H9 (cell line): ENCODE measurements at regions not wholly inside any gene's neighbourhood (a gene's known extent, or its start where the extent isn't known, plus 50 kb on each side); places are given as distances from the start of the nearest gene placed in this dataset.
"Not testable (repeated sequence)": the region's sequence is repeated elsewhere in the genome, so short reads cannot be mapped to it uniquely, and the experiment has no call there.

ENCODE experiments used
- DNase-seq: peaks from one replicate; pipeline ENCODE4 v3.0.0-alpha.2; 2017
- H2AFZ ChIP-seq: one replicate; pipeline ENCODE4 v1.6.1; 2013; ENCODE audit warnings: mild to moderate bottlenecking, low read length, control low read depth, moderate library complexity
- H2AK5ac ChIP-seq: 2 replicates; pipeline ENCODE4 v1.6.1; 2013; ENCODE audit warnings: low read length, control low read depth, mixed read lengths; ENCODE audit not compliant: insufficient read length
- H2BK120ac ChIP-seq: one replicate; pipeline ENCODE4 v1.6.1; 2013; ENCODE audit warnings: low read depth, mild to moderate bottlenecking, low read length, control low read depth, inconsistent platforms; ENCODE audit not compliant: poor library complexity, severe bottlenecking
- H2BK12ac ChIP-seq: 2 replicates; pipeline ENCODE4 v1.6.1; 2013; ENCODE audit warnings: low read length, control low read depth, mixed read lengths, low read depth; ENCODE audit not compliant: insufficient read length
- H2BK15ac ChIP-seq: 2 replicates; pipeline ENCODE4 v1.6.1; 2013; ENCODE audit warnings: low read depth, low read length, control low read depth
- H2BK20ac ChIP-seq: one replicate; pipeline ENCODE4 v1.6.1; 2013; ENCODE audit warnings: low read depth, mild to moderate bottlenecking, low read length, control low read depth, inconsistent platforms; ENCODE audit not compliant: poor library complexity, severe bottlenecking
- H2BK5ac ChIP-seq: 2 replicates; pipeline ENCODE4 v1.6.1; 2013; ENCODE audit warnings: low read length, control low read depth, mixed read lengths; ENCODE audit not compliant: insufficient read length
- H3K14ac ChIP-seq: 2 replicates; pipeline ENCODE4 v1.6.1; 2013; ENCODE audit warnings: low read length, control low read depth; ENCODE audit not compliant: insufficient read depth
- H3K18ac ChIP-seq: 2 replicates; pipeline ENCODE4 v1.6.1; 2013; ENCODE audit warnings: low read depth, mild to moderate bottlenecking, mixed read lengths, low read length, control low read depth; ENCODE audit not compliant: insufficient read length
- H3K23ac ChIP-seq: 2 replicates; pipeline ENCODE4 v1.6.1; 2013; ENCODE audit warnings: low read length, control low read depth, mixed read lengths, low read depth; ENCODE audit not compliant: insufficient read length
- H3K23me2 ChIP-seq: 2 replicates; pipeline ENCODE4 v1.6.1; 2013; ENCODE audit warnings: low read depth, mild to moderate bottlenecking, mixed read lengths, low read length, control low read depth; ENCODE audit not compliant: insufficient read length, poor library complexity, severe bottlenecking
- H3K27ac ChIP-seq: 2 replicates; pipeline ENCODE4 v1.5.1; 2013; ENCODE audit warnings: low read length, control low read depth, mixed read lengths, low read depth; ENCODE audit not compliant: insufficient read length
- H3K27me3 ChIP-seq: 2 replicates; pipeline ENCODE4 v1.6.1; 2013; ENCODE audit warnings: low read length, control low read depth, inconsistent platforms; ENCODE audit not compliant: insufficient read depth
- H3K4ac ChIP-seq: 2 replicates; pipeline ENCODE4 v1.6.1; 2013; ENCODE audit warnings: low read depth, mild to moderate bottlenecking, control low read depth, inconsistent platforms, low read length, moderate library complexity
- H3K4me1 ChIP-seq: 2 replicates; pipeline ENCODE4 v1.6.1; 2013; ENCODE audit warnings: low read length, control low read depth, inconsistent platforms; ENCODE audit not compliant: insufficient read depth
- H3K4me2 ChIP-seq: 2 replicates; pipeline ENCODE4 v1.6.1; 2013; ENCODE audit warnings: low read length, control low read depth, mixed read lengths; ENCODE audit not compliant: insufficient read length, insufficient read depth
- H3K56ac ChIP-seq: 2 replicates; pipeline ENCODE4 v1.6.1; 2013; ENCODE audit warnings: low read depth, mild to moderate bottlenecking, mixed read lengths, low read length, control low read depth; ENCODE audit not compliant: insufficient read length
- H3K79me1 ChIP-seq: 2 replicates; pipeline ENCODE4 v1.6.1; 2013; ENCODE audit warnings: low read depth, mild to moderate bottlenecking, moderate library complexity, low read length, control low read depth, inconsistent platforms; ENCODE audit not compliant: insufficient read depth, poor library complexity, severe bottlenecking
- H3K79me2 ChIP-seq: 2 replicates; pipeline ENCODE4 v1.6.1; 2013; ENCODE audit warnings: low read length, control low read depth, inconsistent platforms; ENCODE audit not compliant: insufficient read depth
- H3K9ac ChIP-seq: 2 replicates; pipeline ENCODE4 v1.6.1; 2013; ENCODE audit warnings: low read length, control low read depth, mixed read lengths; ENCODE audit not compliant: insufficient read length; ENCODE audit errors: extremely low read depth
- H3K9me3 ChIP-seq: one replicate; pipeline ENCODE4 v1.6.1; 2013; ENCODE audit warnings: low read depth, low read length, inconsistent platforms; ENCODE audit not compliant: control insufficient read depth
- H3T11ph ChIP-seq: one replicate; pipeline ENCODE4 v1.6.1; 2013; ENCODE audit warnings: mild to moderate bottlenecking, low read length, control low read depth, inconsistent platforms
- H4K20me1 ChIP-seq: one replicate; pipeline ENCODE4 v1.6.1; 2013; ENCODE audit not compliant: control insufficient read depth, insufficient read length, insufficient read depth
- H4K5ac ChIP-seq: 2 replicates; pipeline ENCODE4 v1.6.1; 2013; ENCODE audit warnings: low read depth, mild to moderate bottlenecking, mixed read lengths, low read length, control low read depth; ENCODE audit not compliant: insufficient read length
- H4K8ac ChIP-seq: replicated peaks from 2 replicates; pipeline ENCODE4 v1.6.1; 2013; ENCODE audit warnings: low read length, control low read depth, mixed read lengths, low read depth; ENCODE audit not compliant: insufficient read length
- H4K91ac ChIP-seq: 2 replicates; pipeline ENCODE4 v1.6.1; 2013; ENCODE audit warnings: low read depth, mild to moderate bottlenecking, moderate library complexity, mixed read lengths, low read length, control low read depth; ENCODE audit not compliant: insufficient read length
- H3K27ac Mint-ChIP-seq, 3 experiments: 2 replicates in 2 of 3; 3 replicates in 1 of 3; pipeline ENCODE4 v1.8.0; 2020 to 2021; ENCODE audit warnings: mixed read lengths in 3 of 3, mild to moderate bottlenecking in 1 of 3, moderate library complexity in 1 of 3
- H3K27me3 Mint-ChIP-seq: 2 replicates; pipeline ENCODE4 v1.8.0; 2021; ENCODE audit warnings: low read depth, mild to moderate bottlenecking, moderate library complexity, mixed read lengths
- H3K36me3 Mint-ChIP-seq, 3 experiments: 2 replicates in 2 of 3; 3 replicates in 1 of 3; pipeline ENCODE4 v1.8.0; 2020 to 2021; ENCODE audit warnings: low read depth in 3 of 3, mixed read lengths in 3 of 3; ENCODE audit not compliant: insufficient read depth in 1 of 3
- H3K4me1 Mint-ChIP-seq, 2 experiments: 2 replicates each; pipeline ENCODE4 v1.8.0; 2020; ENCODE audit warnings: mixed read lengths in 2 of 2
- H3K4me3 Mint-ChIP-seq, 2 experiments: 2 replicates in 1 of 2; 3 replicates in 1 of 2; pipeline ENCODE4 v1.8.0; 2020 to 2021; ENCODE audit warnings: mild to moderate bottlenecking in 2 of 2, mixed read lengths in 2 of 2, moderate library complexity in 1 of 2
- H3K9me3 Mint-ChIP-seq, 2 experiments: 2 replicates in 1 of 2; 3 replicates in 1 of 2; pipeline ENCODE4 v1.8.0; 2020; ENCODE audit warnings: mild to moderate bottlenecking in 2 of 2, mixed read lengths in 2 of 2, moderate library complexity in 1 of 2
- WGBS: extraction: QIAGEN DNeasy Blood & Tissue Kit; methylation state at CpG from one replicate; pipeline ENCODE4 v1.1.7; 2013; ENCODE audit warnings: missing lambda C conversion rate, low lambda C conversion rate, mixed read lengths; ENCODE audit not compliant: insufficient read length; ENCODE audit errors: extremely low coverage; 5-methylcytosine and 5-hydroxymethylcytosine counted together
- TF ChIP-seq, protein P1 (sequence below): fragments of 200-600 bp; sonication (generic); conservative IDR thresholded peaks from 3 replicates; pipeline ENCODE4 v1.8.0; 2021; ENCODE audit warnings: antibody characterized with exemption, mild to moderate bottlenecking

DNA sequence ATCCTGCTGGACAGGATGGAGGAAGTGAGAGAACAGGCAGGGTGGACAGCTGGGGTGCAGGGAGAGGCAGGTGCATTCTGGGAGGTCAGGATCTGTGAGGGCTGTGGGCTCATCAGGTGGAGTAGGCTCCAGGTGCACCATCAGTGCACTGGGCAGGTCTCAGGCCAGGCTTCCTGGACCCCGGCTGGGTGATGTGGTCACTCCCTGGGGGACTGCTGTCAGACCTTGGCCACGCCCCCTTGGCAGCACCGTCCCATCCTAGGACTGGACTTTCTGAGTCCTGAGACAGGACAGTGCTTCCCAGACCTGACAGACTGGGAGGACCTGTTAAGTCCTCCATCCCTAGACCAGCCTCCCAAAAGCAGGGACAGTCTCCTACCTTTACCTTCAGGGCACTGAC lies 626.7 kb upstream of the DEFB115 start:
- peaks cover 4% of the 10 kb centered on the region for H3K27me3 Mint-ChIP-seq
- H2BK15ac ChIP-seq: no peak overlapping the region
- TF ChIP-seq, protein P1, sequence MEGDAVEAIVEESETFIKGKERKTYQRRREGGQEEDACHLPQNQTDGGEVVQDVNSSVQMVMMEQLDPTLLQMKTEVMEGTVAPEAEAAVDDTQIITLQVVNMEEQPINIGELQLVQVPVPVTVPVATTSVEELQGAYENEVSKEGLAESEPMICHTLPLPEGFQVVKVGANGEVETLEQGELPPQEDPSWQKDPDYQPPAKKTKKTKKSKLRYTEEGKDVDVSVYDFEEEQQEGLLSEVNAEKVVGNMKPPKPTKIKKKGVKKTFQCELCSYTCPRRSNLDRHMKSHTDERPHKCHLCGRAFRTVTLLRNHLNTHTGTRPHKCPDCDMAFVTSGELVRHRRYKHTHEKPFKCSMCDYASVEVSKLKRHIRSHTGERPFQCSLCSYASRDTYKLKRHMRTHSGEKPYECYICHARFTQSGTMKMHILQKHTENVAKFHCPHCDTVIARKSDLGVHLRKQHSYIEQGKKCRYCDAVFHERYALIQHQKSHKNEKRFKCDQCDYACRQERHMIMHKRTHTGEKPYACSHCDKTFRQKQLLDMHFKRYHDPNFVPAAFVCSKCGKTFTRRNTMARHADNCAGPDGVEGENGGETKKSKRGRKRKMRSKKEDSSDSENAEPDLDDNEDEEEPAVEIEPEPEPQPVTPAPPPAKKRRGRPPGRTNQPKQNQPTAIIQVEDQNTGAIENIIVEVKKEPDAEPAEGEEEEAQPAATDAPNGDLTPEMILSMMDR: no peak
- H3K9ac ChIP-seq: no peak overlapping the region
- no peak overlapping the region for H2BK120ac ChIP-seq
- no peaks in the 10 kb centered on the region for H3K27me3 ChIP-seq
- no peak overlapping the region for H3K23ac ChIP-seq
- H3K18ac ChIP-seq: no peak overlapping the region
- H2AFZ ChIP-seq: no peak overlapping the region
- H3K9me3 ChIP-seq: peaks cover 94% of the 10 kb centered on the region
- peaks cover 23 to 61% (median 32%) of the 10 kb centered on the region in 3 experiments for H3K36me3 Mint-ChIP-seq
- no peak overlapping the region for H3K27ac ChIP-seq
- H3K79me1 ChIP-seq: no peaks in the 10 kb centered on the region
- H3K56ac ChIP-seq: no peak overlapping the region
- WGBS: no CpG with 5 or more reads among the region's 3 CpGs
- DNase-seq: no peak
- no peak overlapping the region for H3T11ph ChIP-seq
- H4K91ac ChIP-seq: no peak overlapping the region
- no peak overlapping the region for H3K4ac ChIP-seq
- H3K27ac Mint-ChIP-seq: no peak overlapping the region
- H3K79me2 ChIP-seq: no peaks in the 10 kb centered on the region
- no peaks in the 10 kb centered on the region for H4K20me1 ChIP-seq
- no peaks in the 10 kb centered on the region for H3K23me2 ChIP-seq
- H2BK5ac ChIP-seq: no peak overlapping the region
- H3K4me1 ChIP-seq: no peaks in the 10 kb centered on the region
- no peak overlapping the region for H4K5ac ChIP-seq
- H2BK20ac ChIP-seq: no peak overlapping the region
- H3K9me3 Mint-ChIP-seq: peaks cover 97 to 99% of the 10 kb centered on the region in 2 experiments
- no peak overlapping the region for H2AK5ac ChIP-seq
- no peak overlapping the region for H3K4me3 Mint-ChIP-seq
- H3K14ac ChIP-seq: no peak overlapping the region
- H2BK12ac ChIP-seq: no peak overlapping the region
- H4K8ac ChIP-seq: no peak overlapping the region
- no peak overlapping the region for H3K4me2 ChIP-seq
- no peaks in the 10 kb centered on the region for H3K4me1 Mint-ChIP-seq

DNA sequence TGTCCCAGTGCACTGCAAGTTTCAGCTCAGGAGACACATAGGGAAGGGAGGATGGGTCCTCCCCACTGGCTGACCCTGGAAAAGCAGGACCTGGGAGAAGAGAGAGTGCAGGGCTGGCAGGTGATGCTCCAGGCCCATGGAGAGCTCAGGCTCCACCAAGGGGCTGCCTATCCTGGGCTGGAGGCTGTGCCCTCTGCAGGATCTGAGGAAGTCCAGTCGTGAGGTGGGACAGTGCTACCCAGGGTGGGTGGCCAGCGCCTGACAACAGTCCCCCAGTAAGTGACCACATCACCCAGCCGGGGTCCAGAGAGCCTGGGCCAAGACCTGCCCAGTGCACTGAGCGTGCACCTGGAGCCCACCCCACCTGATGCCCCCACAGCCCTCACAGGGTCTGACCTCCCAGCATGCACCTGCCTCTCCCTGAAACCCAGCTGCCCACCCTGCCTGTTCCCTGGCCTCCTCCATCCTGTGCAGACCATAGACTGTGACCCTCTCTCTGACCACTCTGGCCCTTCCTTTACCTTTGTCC lies 626.1 kb upstream of the DEFB115 start:
- not testable (repeated sequence) for H3K79me2 ChIP-seq, H3K79me1 ChIP-seq, H2BK15ac ChIP-seq, H3K23ac ChIP-seq, H3K27ac ChIP-seq, H3K18ac ChIP-seq, H3K27me3 Mint-ChIP-seq, H3K23me2 ChIP-seq, H3K4me1 ChIP-seq, H2BK5ac ChIP-seq, H4K8ac ChIP-seq, H2BK120ac ChIP-seq, H3K27ac Mint-ChIP-seq, H3K4ac ChIP-seq, H4K91ac ChIP-seq, H3K56ac ChIP-seq, H2AFZ ChIP-seq, H4K5ac ChIP-seq, H3K4me3 Mint-ChIP-seq, H2BK12ac ChIP-seq, H3K27me3 ChIP-seq, H3K14ac ChIP-seq, H3K4me1 Mint-ChIP-seq, H3T11ph ChIP-seq, H4K20me1 ChIP-seq, H3K4me2 ChIP-seq, H2AK5ac ChIP-seq, H3K9ac ChIP-seq, H2BK20ac ChIP-seq, DNase-seq
- peaks cover 97 to 99% of the 10 kb centered on the region in 2 experiments for H3K9me3 Mint-ChIP-seq
- WGBS: no CpG with 5 or more reads among the region's 4 CpGs
- peaks cover 93% of the 10 kb centered on the region for H3K9me3 ChIP-seq
- H3K36me3 Mint-ChIP-seq: peaks cover 20 to 59% (median 30%) of the 10 kb centered on the region in 3 experiments
